Vagina (tissue), 2 donors: ENCODE measurements at regions not wholly inside any gene's neighbourhood (a gene's known extent, or its start where the extent isn't known, plus 50 kb on each side); places are given as distances from the start of the nearest gene placed in this dataset.

Source experiments
- DNase-seq, 2 donors: peaks; one replicate each; pipeline ENCODE4 v3.0.0-alpha.2; 2017; ENCODE audit errors: extremely low spot score in 2 of 2
- H3K27ac ChIP-seq: fragments of 200-600 bp; sonication (generic); one replicate; pipeline ENCODE4 v1.5.1; 2019
- H3K27me3 ChIP-seq: fragments of 200-600 bp; sonication (generic); one replicate; pipeline ENCODE4 v1.5.1; 2019
- H3K36me3 ChIP-seq, 2 donors: fragments of 200-600 bp; sonication (generic); one replicate each; pipeline ENCODE4 v1.5.1; 2017 to 2019
- H3K4me1 ChIP-seq: fragments of 200-600 bp; sonication (generic); one replicate; pipeline ENCODE4 v1.5.1; 2019
- H3K4me3 ChIP-seq, 2 donors: fragments of 200-600 bp; sonication (generic); 1 replicate in 1 of 2; 2 replicates in 1 of 2; pipeline ENCODE4 v1.5.1; 2016 to 2019
- H3K9me3 ChIP-seq: fragments of 200-600 bp; sonication (generic); one replicate; pipeline ENCODE4 v1.5.1; 2019
- CTCF ChIP-seq, 3 experiments: fragments of 450-650 bp in 2 of 3; fragments of 200-600 bp in 1 of 3; sonication (generic) in 1 of 3; IDR thresholded peaks; one replicate each; pipeline ENCODE4 v1.5.1; 2017 to 2019; ENCODE audit warnings: antibody characterized with exemption in 3 of 3, mild to moderate bottlenecking in 2 of 3, moderate library complexity in 2 of 3
- POLR2A ChIP-seq, 2 donors: fragments of 450-650 bp; IDR thresholded peaks; one replicate each; pipeline ENCODE4 v1.6.1; 2017; ENCODE audit warnings: antibody characterized with exemption in 2 of 2, mild to moderate bottlenecking in 2 of 2, moderate library complexity in 2 of 2
- POLR2AphosphoS5 ChIP-seq, 2 donors: sonication (generic); formaldehyde crosslinking; IDR thresholded peaks; one replicate each; pipeline ENCODE4 v1.9.0; 2017; ENCODE audit warnings: antibody characterized with exemption in 2 of 2, mild to moderate bottlenecking in 2 of 2, low read depth in 1 of 2; ENCODE audit not compliant: insufficient read depth in 1 of 2
- intact Hi-C: fragments of 100-400 bp; cut with DNase I; formaldehyde crosslinking; loops from one replicate; pipeline ENCODE4 v1.15.1; 2023

GRCh38 chr2:114222344-114222743, 220.1 kb upstream of the DPP10 start:
- no peaks in the 10 kb centered on the region for H3K4me1 ChIP-seq
- no peak for TF ChIP-seq POLR2AphosphoS5 (IDR thresholded peaks at IDR 0.05; ENCODE audit: insufficient read depth in 1 of 2, low read depth in 1 of 2)
- H3K36me3 ChIP-seq: no peaks in the 10 kb centered on the region
- no peaks in the 10 kb centered on the region for H3K9me3 ChIP-seq
- H3K27me3 ChIP-seq: no peaks in the 10 kb centered on the region
- H3K27ac ChIP-seq: no peak overlapping the region
- no peak overlapping the region for H3K4me3 ChIP-seq
- intact Hi-C loops: no loop called here
- DNase-seq: no peak

GRCh38 chr2:114231921-114232320, 210.5 kb upstream of the DPP10 start:
- no peaks in the 10 kb centered on the region for H3K4me1 ChIP-seq
- intact Hi-C loops: no loop called here

DNA sequence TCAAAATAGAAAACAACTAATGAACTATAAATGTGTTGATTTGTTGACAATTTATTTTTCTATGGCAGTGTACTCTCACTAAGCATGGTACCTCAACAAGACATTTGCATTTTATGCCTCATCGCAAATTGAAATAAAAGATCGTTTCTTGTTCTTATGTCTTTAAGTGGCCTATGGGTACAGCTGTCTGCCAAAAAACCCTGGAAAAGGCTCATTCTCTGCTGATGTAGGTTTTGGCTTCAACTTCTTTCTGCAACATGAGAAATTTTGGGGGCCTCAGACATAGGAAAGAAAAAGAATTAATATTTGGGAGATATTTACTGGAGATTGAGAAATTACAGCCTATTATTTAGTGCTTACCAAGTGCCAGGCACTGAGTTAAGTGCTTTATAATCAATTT, 205.1 kb upstream of the DPP10 start:
- H3K9me3 ChIP-seq: no peaks in the 10 kb centered on the region
- intact Hi-C loops: no loop called here
- H3K4me1 ChIP-seq: no peaks in the 10 kb centered on the region

More at GRCh38 chr2:114231921-114232320, 210.5 kb upstream of the DPP10 start:
- Histone ChIP-seq H3K27ac (no peak overlapping the region), H3K36me3 (no peaks in the 10 kb centered on the region), H3K9me3 (no peaks in the 10 kb centered on the region), H3K4me3 (no peak overlapping the region), H3K27me3 (no peaks in the 10 kb centered on the region)
- no peak for TF ChIP-seq POLR2A (IDR thresholded peaks at IDR 0.05)
- TF ChIP-seq CTCF (IDR thresholded peaks at IDR 0.05): no peak
- no peak for TF ChIP-seq POLR2AphosphoS5 (IDR thresholded peaks at IDR 0.05; ENCODE audit: insufficient read depth in 1 of 2, low read depth in 1 of 2)
- no peak for DNase-seq

DNA sequence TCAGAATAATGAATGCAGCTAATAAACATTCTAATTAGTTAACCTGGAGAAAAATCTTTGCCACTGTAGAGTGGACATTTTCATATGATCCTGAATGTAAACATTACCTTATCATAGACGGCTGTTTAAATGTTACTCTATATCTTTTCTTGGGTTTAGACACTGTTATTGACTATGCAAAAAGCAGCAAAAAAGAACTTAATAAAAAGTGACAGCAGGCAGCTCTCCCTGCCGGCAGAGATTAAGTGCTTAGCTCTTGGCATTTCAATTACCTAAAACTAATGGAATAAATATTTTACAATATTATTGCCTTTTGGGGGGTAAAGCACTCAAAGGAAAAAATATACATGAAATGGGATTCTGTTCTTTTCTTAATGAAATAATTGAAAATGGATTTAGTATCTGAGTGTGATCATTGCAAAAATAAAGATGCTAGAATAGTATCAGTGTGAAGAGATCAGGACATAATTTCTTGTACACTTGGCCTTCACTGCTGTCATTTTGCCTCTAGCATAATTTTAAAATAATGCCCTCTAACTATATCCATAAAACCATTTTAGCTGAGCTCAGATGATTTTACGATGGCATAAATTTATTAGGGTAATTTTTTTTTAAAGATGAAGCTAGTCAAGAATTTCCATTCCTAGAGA, 203.4 kb upstream of the DPP10 start:
- Histone ChIP-seq H3K27me3 (no peaks in the 10 kb centered on the region), H3K4me3 (no peak overlapping the region), H3K9me3 (no peaks in the 10 kb centered on the region), H3K4me1 (no peaks in the 10 kb centered on the region), H3K36me3 (no peaks in the 10 kb centered on the region), H3K27ac (no peak overlapping the region)
- no peak for DNase-seq
- intact Hi-C loops: no loop called here
- TF ChIP-seq POLR2A (IDR thresholded peaks at IDR 0.05) (no peak), CTCF (IDR thresholded peaks at IDR 0.05) (no peak), POLR2AphosphoS5 (IDR thresholded peaks at IDR 0.05; ENCODE audit: insufficient read depth in 1 of 2, low read depth in 1 of 2) (no peak)

More for the DNA sequence above, 205.1 kb upstream of the DPP10 start:
- TF ChIP-seq POLR2AphosphoS5 (IDR thresholded peaks at IDR 0.05; ENCODE audit: insufficient read depth in 1 of 2, low read depth in 1 of 2): no peak
- TF ChIP-seq CTCF (IDR thresholded peaks at IDR 0.05): no peak
- TF ChIP-seq POLR2A (IDR thresholded peaks at IDR 0.05): no peak
- no peaks in the 10 kb centered on the region for H3K36me3 ChIP-seq
- H3K4me3 ChIP-seq: no peak overlapping the region
- H3K27me3 ChIP-seq: no peaks in the 10 kb centered on the region
- H3K27ac ChIP-seq: no peak overlapping the region
- DNase-seq: no peak

GRCh38 chr2:114248648-114249047, 193.8 kb upstream of the DPP10 start:
- TF ChIP-seq CTCF (IDR thresholded peaks at IDR 0.05) (no peak), POLR2AphosphoS5 (IDR thresholded peaks at IDR 0.05; ENCODE audit: insufficient read depth in 1 of 2, low read depth in 1 of 2) (no peak), POLR2A (IDR thresholded peaks at IDR 0.05) (no peak)
- DNase-seq: no peak
- no peaks in the 10 kb centered on the region for H3K4me1 ChIP-seq

More at GRCh38 chr2:114248648-114249047, 193.8 kb upstream of the DPP10 start:
- no peak overlapping the region for H3K4me3 ChIP-seq
- no peaks in the 10 kb centered on the region for H3K36me3 ChIP-seq
- intact Hi-C loops: no loop called here
- H3K27me3 ChIP-seq: no peaks in the 10 kb centered on the region
- H3K9me3 ChIP-seq: no peaks in the 10 kb centered on the region
- H3K27ac ChIP-seq: no peak overlapping the region
